CD14-positive monocyte (primary cell): ENCODE measurements at regions not wholly inside any gene's neighbourhood (a gene's known extent, or its start where the extent isn't known, plus 50 kb on each side); places are given as distances from the start of the nearest gene placed in this dataset.

ENCODE experiments used
- DNase-seq, 3 donors: peaks; one replicate each; pipeline ENCODE4 v3.0.0-alpha.2; 2011 to 2022
- H2AFZ ChIP-seq: 2 replicates; pipeline ENCODE4 v1.6.0; 2012; ENCODE audit warnings: mild to moderate bottlenecking, low read depth, low read length, inconsistent platforms; ENCODE audit not compliant: insufficient read depth, poor library complexity, severe bottlenecking
- H3K27ac ChIP-seq, 2 donors: 1 replicate in 1 of 2; 2 replicates in 1 of 2; pipeline ENCODE4 v1.5.1; 2012 to 2013; ENCODE audit warnings: low read length in 2 of 2, control low read depth in 1 of 2, inconsistent platforms in 1 of 2, low read depth in 1 of 2, mild to moderate bottlenecking in 1 of 2
- H3K27me3 ChIP-seq, 2 donors: one replicate each; pipeline versions ENCODE4 v1.6.0 to v1.6.1; 2011 to 2013; ENCODE audit warnings: low read length in 2 of 2; ENCODE audit not compliant: control insufficient read depth in 2 of 2, insufficient read depth in 2 of 2
- H3K36me3 ChIP-seq, 2 donors: replicated peaks in 1 of 2; 1 replicate in 1 of 2; 2 replicates in 1 of 2; pipeline versions ENCODE4 v1.5.1 to v1.6.1; 2012 to 2013; ENCODE audit warnings: low read length in 2 of 2, control low read depth in 1 of 2, inconsistent platforms in 1 of 2, mild to moderate bottlenecking in 1 of 2; ENCODE audit not compliant: insufficient read depth in 2 of 2, control insufficient read depth in 1 of 2
- H3K4me1 ChIP-seq, 2 donors: 1 replicate in 1 of 2; 2 replicates in 1 of 2; pipeline versions ENCODE4 v1.5.1 to v1.6.1; 2012 to 2013; ENCODE audit warnings: low read length in 2 of 2, control low read depth in 1 of 2, inconsistent platforms in 1 of 2, mild to moderate bottlenecking in 1 of 2, moderate library complexity in 1 of 2; ENCODE audit not compliant: insufficient read depth in 2 of 2, control insufficient read depth in 1 of 2
- H3K4me2 ChIP-seq: replicated peaks from 2 replicates; pipeline ENCODE3; 2012; ENCODE audit warnings: low read length, moderate library complexity, mild to moderate bottlenecking; ENCODE audit not compliant: poor library complexity, severe bottlenecking; ENCODE audit errors: extremely low read depth
- H3K4me3 ChIP-seq, 3 experiments: fragments of 200-600 bp in 1 of 3; sonication (generic) in 1 of 3; replicated peaks in 1 of 3; 1 replicate in 2 of 3; 2 replicates in 1 of 3; pipeline ENCODE4 v1.5.1; 2011 to 2013; ENCODE audit warnings: low read length in 3 of 3, mild to moderate bottlenecking in 3 of 3, control low read depth in 2 of 3, low read depth in 2 of 3, inconsistent platforms in 1 of 3, moderate library complexity in 1 of 3
- H3K79me2 ChIP-seq: 2 replicates; pipeline ENCODE4 v1.6.0; 2012; ENCODE audit warnings: mild to moderate bottlenecking, control low read depth, inconsistent platforms, low read length, moderate library complexity; ENCODE audit not compliant: insufficient read depth
- H3K9ac ChIP-seq: 2 replicates; pipeline ENCODE4 v1.6.0; 2017; ENCODE audit warnings: low read length, mild to moderate bottlenecking; ENCODE audit not compliant: insufficient read depth, poor library complexity, severe bottlenecking
- H3K9me3 ChIP-seq, 2 donors: replicated peaks in 1 of 2; 1 replicate in 1 of 2; 2 replicates in 1 of 2; pipeline versions ENCODE4 v1.5.1 to v1.6.1; 2012 to 2013; ENCODE audit warnings: low read length in 2 of 2, control low read depth in 1 of 2; ENCODE audit not compliant: control insufficient read depth in 1 of 2, insufficient read depth in 1 of 2
- H4K20me1 ChIP-seq: 2 replicates; pipeline ENCODE4 v1.6.0; 2012; ENCODE audit warnings: mild to moderate bottlenecking, low read length, control low read depth, moderate library complexity; ENCODE audit not compliant: insufficient read depth
- H3K27ac Mint-ChIP-seq, 7 donors: one replicate each; pipeline ENCODE4 v1.8.0; 2020; ENCODE audit warnings: mild to moderate bottlenecking in 7 of 7, mixed read lengths in 7 of 7, moderate library complexity in 6 of 7, inconsistent platforms in 2 of 7
- H3K27me3 Mint-ChIP-seq, 3 donors: one replicate each; pipeline ENCODE4 v1.8.0; 2021 to 2022; ENCODE audit warnings: low read depth in 3 of 3, mild to moderate bottlenecking in 3 of 3, mixed read lengths in 3 of 3, moderate library complexity in 3 of 3, inconsistent platforms in 1 of 3
- H3K36me3 Mint-ChIP-seq, 2 donors: one replicate each; pipeline ENCODE4 v1.8.0; 2020; ENCODE audit warnings: mixed read lengths in 2 of 2, inconsistent platforms in 1 of 2, mild to moderate bottlenecking in 1 of 2
- H3K4me1 Mint-ChIP-seq: one replicate; pipeline ENCODE4 v1.8.0; 2020; ENCODE audit warnings: mild to moderate bottlenecking, mixed read lengths
- H3K4me3 Mint-ChIP-seq, 2 donors: one replicate each; pipeline ENCODE4 v1.8.0; 2020; ENCODE audit warnings: mild to moderate bottlenecking in 2 of 2, mixed read lengths in 2 of 2, moderate library complexity in 1 of 2
- H3K9me3 Mint-ChIP-seq, 7 donors: one replicate each; pipeline ENCODE4 v1.8.0; 2020 to 2022; ENCODE audit warnings: mixed read lengths in 7 of 7, mild to moderate bottlenecking in 6 of 7, moderate library complexity in 6 of 7, inconsistent platforms in 2 of 7
- CTCF ChIP-seq: fragments of 200-600 bp; IDR thresholded peaks from one replicate; pipeline ENCODE4 v1.8.0; 2022; ENCODE audit warnings: antibody characterized with exemption, mild to moderate bottlenecking
- WGBS: methylation state at CpG from one replicate; pipeline ENCODE4 v1.1.5; 2013; ENCODE audit warnings: missing lambda C conversion rate; ENCODE audit not compliant: insufficient coverage; 5-methylcytosine and 5-hydroxymethylcytosine counted together
- intact Hi-C, 2 donors: fragments of 100-400 bp; cut with micrococcal nuclease; formaldehyde crosslinking; loops; one replicate each; pipeline versions ENCODE4 v1.15.0 to v1.15.1; 2023

DNA sequence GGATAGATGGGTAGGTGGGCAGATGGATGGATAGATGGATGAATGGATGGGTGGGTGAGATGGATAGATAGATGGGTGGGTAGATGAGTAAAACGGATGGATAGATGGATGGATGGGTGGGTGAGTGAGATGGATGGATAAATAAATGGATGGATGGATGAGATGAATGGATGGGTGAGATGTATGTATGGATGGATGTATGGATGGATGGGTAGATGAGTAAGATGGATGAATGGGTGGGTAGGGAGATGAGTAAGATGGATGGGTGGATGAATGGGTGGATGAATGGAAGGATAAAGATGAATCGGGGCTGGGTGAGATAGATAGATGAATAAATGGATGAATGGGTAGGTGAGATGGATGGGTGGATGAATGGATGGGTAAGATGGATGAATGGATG is 210.1 kb downstream of the TFAP2C start:
- no peak for TF ChIP-seq CTCF
- Mint-ChIP-seq H3K4me3 (no peak overlapping the region), H3K27me3 (peaks cover 0 to 2% (median 2%) of the 10 kb centered on the region in 3 donors)

DNA sequence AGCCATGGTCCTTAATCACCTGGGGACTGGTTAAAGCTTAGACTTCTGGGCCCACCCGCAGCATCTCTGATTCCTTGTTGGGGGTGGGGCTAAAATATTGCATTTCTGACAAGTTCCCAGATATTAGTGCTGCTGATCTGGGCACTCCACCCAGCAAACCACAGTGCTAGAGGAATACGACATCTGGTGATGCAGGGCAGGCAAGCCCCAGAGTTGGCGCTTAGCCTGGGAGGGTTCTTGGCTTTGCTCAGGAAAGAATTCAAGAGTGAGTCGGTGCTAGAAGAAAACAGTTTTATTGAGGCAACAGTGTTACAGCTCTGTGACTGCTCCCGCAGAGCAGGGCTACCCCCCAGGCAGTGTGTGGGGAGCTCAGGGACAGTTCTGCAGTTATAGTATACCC is 210.7 kb downstream of the TFAP2C start:
- H3K4me3 ChIP-seq: no peak overlapping the region
- H3K36me3 ChIP-seq: no peaks in the 10 kb centered on the region
- no peaks in the 10 kb centered on the region for H4K20me1 ChIP-seq
- 100% methylated on average over 2 of the region's 5 CpGs for WGBS
- no peak for DNase-seq
- Mint-ChIP-seq H3K4me1 (no peaks in the 10 kb centered on the region), H3K36me3 (no peaks in the 10 kb centered on the region), H3K4me3 (no peak overlapping the region), H3K27ac (no peak overlapping the region), H3K9me3 (peaks cover 0 to 8% (median 2%) of the 10 kb centered on the region in 7 donors), H3K27me3 (peaks cover 0 to 2% (median 2%) of the 10 kb centered on the region in 3 donors)
- no peaks in the 10 kb centered on the region for H3K27me3 ChIP-seq
- no peak for TF ChIP-seq CTCF
- no peak overlapping the region for H3K4me2 ChIP-seq
- no peaks in the 10 kb centered on the region for H3K4me1 ChIP-seq
- no peak overlapping the region for H3K9ac ChIP-seq
- no peak overlapping the region for H3K27ac ChIP-seq
- no peaks in the 10 kb centered on the region for H3K79me2 ChIP-seq
- intact Hi-C loops: no loop called here
- H2AFZ ChIP-seq: no peak overlapping the region
- H3K9me3 ChIP-seq: no peaks in the 10 kb centered on the region

More for the DNA sequence above, 210.1 kb downstream of the TFAP2C start:
- WGBS: 82% methylated on average over 2 of the region's 2 CpGs
- Histone ChIP-seq H3K79me2 (no peaks in the 10 kb centered on the region), H3K36me3 (no peaks in the 10 kb centered on the region), H3K27me3 (no peaks in the 10 kb centered on the region), H2AFZ (no peak overlapping the region), H3K4me3 (no peak overlapping the region), H3K27ac (no peak overlapping the region), H3K4me1 (no peaks in the 10 kb centered on the region), H3K9ac (no peak overlapping the region), H3K9me3 (no peaks in the 10 kb centered on the region), H3K4me2 (no peak overlapping the region), H4K20me1 (no peaks in the 10 kb centered on the region)
- H3K27ac Mint-ChIP-seq: no peak overlapping the region
- peaks cover 0 to 8% (median 2%) of the 10 kb centered on the region in 7 donors for H3K9me3 Mint-ChIP-seq
- no peaks in the 10 kb centered on the region for H3K36me3 Mint-ChIP-seq
- intact Hi-C loops: no loop called here
- no peak for DNase-seq
- H3K4me1 Mint-ChIP-seq: no peaks in the 10 kb centered on the region
